Transverse colon (tissue), 4 donors: ENCODE measurements at regions not wholly inside any gene's neighbourhood (a gene's known extent, or its start where the extent isn't known, plus 50 kb on each side); places are given as distances from the start of the nearest gene placed in this dataset.

Experiments
- DNase-seq: peaks from one replicate; pipeline ENCODE4 v3.0.0-alpha.2; 2019
- H3K27ac ChIP-seq, 4 donors: fragments of 200-600 bp; sonication (generic); 2 replicates each; pipeline ENCODE4 v1.5.1; 2016 to 2018; ENCODE audit warnings: inconsistent platforms in 4 of 4
- H3K27me3 ChIP-seq: fragments of 200-600 bp; sonication (generic); 2 replicates; pipeline ENCODE4 v1.5.1; 2017; ENCODE audit warnings: inconsistent platforms
- H3K36me3 ChIP-seq, 4 donors: fragments of 200-600 bp; sonication (generic); 2 replicates each; pipeline ENCODE4 v1.5.1; 2017 to 2019; ENCODE audit warnings: inconsistent platforms in 4 of 4
- H3K4me1 ChIP-seq, 4 donors: fragments of 200-600 bp; sonication (generic); 2 replicates each; pipeline ENCODE4 v1.5.1; 2017 to 2020; ENCODE audit warnings: inconsistent platforms in 4 of 4
- H3K4me3 ChIP-seq, 4 donors: fragments of 200-600 bp; sonication (generic); 1 replicate in 1 of 4; 2 replicates in 3 of 4; pipeline versions ENCODE4 v1.5.1 to v1.6.1; 2017 to 2019; ENCODE audit warnings: inconsistent platforms in 4 of 4
- H3K9me3 ChIP-seq, 2 donors: fragments of 200-600 bp; sonication (generic); 2 replicates each; pipeline ENCODE4 v1.5.1; 2017 to 2019; ENCODE audit warnings: inconsistent platforms in 2 of 2
- CTCF ChIP-seq, 5 experiments: fragments of 200-600 bp in 3 of 5; fragments of 450-650 bp in 2 of 5; sonication (generic) in 3 of 5; IDR thresholded peaks; 1 replicate in 2 of 5; 2 replicates in 3 of 5; pipeline ENCODE4 v1.5.1; 2016 to 2017; ENCODE audit warnings: antibody characterized with exemption in 5 of 5, inconsistent platforms in 3 of 5, mild to moderate bottlenecking in 2 of 5, moderate library complexity in 1 of 5
- EP300 ChIP-seq: sonication (generic); formaldehyde crosslinking; IDR thresholded peaks from one replicate; pipeline ENCODE4 v1.6.1; 2017; ENCODE audit warnings: antibody characterized with exemption, low read depth
- POLR2A ChIP-seq: fragments of 450-650 bp; IDR thresholded peaks from one replicate; pipeline ENCODE4 v1.6.1; 2016; ENCODE audit warnings: antibody characterized with exemption, mild to moderate bottlenecking, moderate library complexity
- POLR2AphosphoS5 ChIP-seq, 3 donors: sonication (generic); formaldehyde crosslinking; IDR thresholded peaks; one replicate each; pipeline ENCODE4 v1.6.1; 2016; ENCODE audit warnings: antibody characterized with exemption in 3 of 3
- WGBS, 2 donors: methylation state at CpG; one replicate each; pipeline ENCODE4 v1.1.5; 2018; ENCODE audit warnings: low coverage in 1 of 2; 5-methylcytosine and 5-hydroxymethylcytosine counted together
- in situ Hi-C, 4 donors: fragments of 200-750 bp; cut with MboI; loops; one replicate each; pipeline versions ENCODE4 v1.15.0 to v1.15.1; 2017; ENCODE audit warnings: low sequenced_read_pairs in 3 of 4, low pct_ligation_motif_present in 1 of 4, low pct_unique_long_range_greater_than_20kb in 1 of 4
- intact Hi-C: fragments of 100-400 bp; cut with DNase I; formaldehyde crosslinking; loops from one replicate; pipeline ENCODE4 v1.15.1; 2023; ENCODE audit warnings: low total_unique reads

DNA sequence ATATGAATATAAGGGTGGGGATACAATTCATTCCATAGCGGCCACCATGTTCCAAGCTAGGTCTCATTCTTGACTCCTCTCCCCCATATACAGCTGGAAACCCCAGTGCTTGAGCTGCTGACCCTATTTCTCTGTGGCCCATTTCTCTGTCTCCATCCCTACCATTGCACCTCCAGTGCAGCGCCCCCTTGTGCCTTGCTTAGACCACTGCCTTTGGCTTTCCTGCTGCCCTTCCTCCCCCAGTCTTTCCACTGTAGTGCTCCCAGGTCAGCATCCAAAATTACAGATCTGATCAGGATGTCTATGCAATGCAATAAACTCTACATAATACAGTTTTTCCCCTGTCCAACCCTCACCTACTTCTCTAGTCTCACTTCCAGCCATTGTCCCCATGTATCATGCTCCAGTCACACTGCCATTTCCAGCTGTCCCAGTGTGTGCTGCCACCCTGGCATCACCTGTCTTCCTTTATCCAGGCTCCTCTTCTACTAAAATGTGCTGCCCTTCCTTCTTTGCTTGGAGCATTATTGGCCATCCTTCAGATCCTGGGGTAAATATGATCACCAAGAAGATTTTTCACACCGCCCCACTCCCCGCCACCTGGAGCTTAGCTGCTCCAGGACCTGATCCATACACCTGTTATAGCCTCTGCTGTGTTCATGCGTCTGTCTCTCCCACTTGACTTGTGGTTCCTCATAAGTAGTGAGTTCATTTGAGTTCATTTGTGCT, 199.4 kb upstream of the IPO5 start:
- WGBS, 2 donors = 62 to 79% methylated on average over 2 to 5 of the region's 5 CpGs
- peaks cover 2% of the 10 kb centered on the region for H3K27me3 ChIP-seq
- H3K4me3 ChIP-seq = no peak overlapping the region
- intact Hi-C loops = no loop called here
- H3K4me1 ChIP-seq = no peaks in the 10 kb centered on the region
- H3K36me3 ChIP-seq = no peaks in the 10 kb centered on the region
- in situ Hi-C loops = no loop called here
- no peaks in the 10 kb centered on the region for H3K9me3 ChIP-seq
- H3K27ac ChIP-seq = no peak overlapping the region
- TF ChIP-seq EP300 (no peak), POLR2A (no peak), CTCF (IDR thresholded peaks at IDR 0.05) (no peak), POLR2AphosphoS5 (IDR thresholded peaks at IDR 0.05) (no peak)
- DNase-seq = no peak

DNA sequence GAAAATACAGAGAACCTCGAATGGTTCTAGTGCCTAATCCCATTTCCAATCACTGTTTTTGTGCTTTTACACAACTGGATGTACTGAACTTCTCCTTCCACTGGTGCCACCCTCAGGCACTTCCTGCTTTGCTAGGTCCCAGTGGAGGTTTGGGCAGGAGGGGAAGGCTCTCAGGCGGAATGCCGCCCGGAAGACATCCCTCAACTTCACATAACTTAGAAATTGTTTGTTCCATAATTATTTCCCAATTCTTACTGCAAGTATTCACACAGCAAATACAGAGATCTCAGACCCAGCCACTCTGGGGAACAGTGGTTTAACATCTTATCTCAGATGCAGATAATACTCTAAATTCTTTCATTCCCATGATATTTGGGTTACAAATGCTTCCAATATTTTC, 195.7 kb upstream of the IPO5 start:
- H3K27ac ChIP-seq = no peak overlapping the region
- 77 to 83% methylated on average over 4 of the region's 4 CpGs for WGBS, 2 donors
- H3K4me3 ChIP-seq = no peak overlapping the region
- H3K27me3 ChIP-seq = peaks cover 2% of the 10 kb centered on the region
- no peaks in the 10 kb centered on the region for H3K4me1 ChIP-seq
- intact Hi-C loops (no loop called here), in situ Hi-C loops (no loop called here)
- H3K9me3 ChIP-seq = no peaks in the 10 kb centered on the region
- TF ChIP-seq EP300 = no peak
- no peaks in the 10 kb centered on the region for H3K36me3 ChIP-seq
- no peak for DNase-seq

DNA sequence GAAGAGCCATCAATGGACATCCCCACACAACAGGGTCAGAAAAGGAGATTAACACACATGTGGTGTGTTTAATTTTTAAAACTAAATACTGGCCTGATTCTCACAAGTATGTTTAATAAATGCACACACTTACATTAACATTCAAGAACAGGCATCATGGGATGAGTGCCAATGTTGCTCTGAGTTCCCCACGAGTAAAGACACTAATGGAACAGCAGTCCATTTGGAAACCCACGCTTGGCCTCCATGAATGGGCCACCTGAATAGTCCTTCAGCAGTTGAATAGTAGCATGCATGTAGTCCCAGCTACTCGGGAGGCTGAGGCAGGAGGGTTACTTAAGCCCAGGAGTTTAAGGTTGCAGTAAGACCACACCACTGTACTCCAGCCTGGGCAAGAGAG, 195.2 kb upstream of the IPO5 start:
- Histone ChIP-seq H3K9me3 (no peaks in the 10 kb centered on the region), H3K4me3 (no peak overlapping the region), H3K27ac (no peak overlapping the region), H3K27me3 (peaks cover 2% of the 10 kb centered on the region), H3K4me1 (no peaks in the 10 kb centered on the region), H3K36me3 (no peaks in the 10 kb centered on the region)
- 30 to 47% methylated on average over 2 to 3 of the region's 3 CpGs for WGBS, 2 donors
- DNase-seq = no peak
- intact Hi-C loops (no loop called here), in situ Hi-C loops (no loop called here)
- no peak for TF ChIP-seq EP300
- TF ChIP-seq POLR2AphosphoS5 (IDR thresholded peaks at IDR 0.05) = no peak
- TF ChIP-seq POLR2A = no peak
- TF ChIP-seq CTCF (IDR thresholded peaks at IDR 0.05) = no peak

GRCh38 chr13:97761796-97762540, 191.5 kb upstream of the IPO5 start:
- H3K36me3 ChIP-seq = no peaks in the 10 kb centered on the region
- H3K4me3 ChIP-seq = no peak overlapping the region
- no peaks in the 10 kb centered on the region for H3K9me3 ChIP-seq
- H3K4me1 ChIP-seq = no peaks in the 10 kb centered on the region
- H3K27ac ChIP-seq = no peak overlapping the region
- TF ChIP-seq EP300 = no peak
- no peak for TF ChIP-seq POLR2A
- TF ChIP-seq CTCF (IDR thresholded peaks at IDR 0.05) = no peak
- no peak for TF ChIP-seq POLR2AphosphoS5 (IDR thresholded peaks at IDR 0.05)
- DNase-seq = no peak
- H3K27me3 ChIP-seq = no peaks in the 10 kb centered on the region
- 50 to 54% methylated on average over 3 of the region's 3 CpGs for WGBS, 2 donors
- in situ Hi-C loops = no loop called here
- intact Hi-C loops = no loop called here
